ENCODE measurements at regions not wholly inside any gene's neighbourhood (a gene's known extent, or its start where the extent isn't known, plus 50 kb on each side); places are given as distances from the start of the nearest gene placed in this dataset.

GRCh38 chr1:232363008-232363407 lies 266.9 kb downstream of the SIPA1L2 start:
- no peaks in the 10 kb centered on the region for H4K20me1 ChIP-seq (ENCODE audit: insufficient read depth)
- no peak overlapping the region for H3K27ac ChIP-seq
- H3K4me1 ChIP-seq (ENCODE audit: low read depth, poor library complexity, severe bottlenecking): peaks cover 23% of the 10 kb centered on the region
- H2AFZ ChIP-seq (ENCODE audit: low read depth): no peak overlapping the region
- H3K9ac ChIP-seq: no peak overlapping the region
- no peaks in the 10 kb centered on the region for H3K79me2 ChIP-seq (ENCODE audit: insufficient read depth, low read depth)
- no peaks in the 10 kb centered on the region for H3K36me3 ChIP-seq (ENCODE audit: insufficient read depth)
- TF ChIP-seq, protein P1, sequence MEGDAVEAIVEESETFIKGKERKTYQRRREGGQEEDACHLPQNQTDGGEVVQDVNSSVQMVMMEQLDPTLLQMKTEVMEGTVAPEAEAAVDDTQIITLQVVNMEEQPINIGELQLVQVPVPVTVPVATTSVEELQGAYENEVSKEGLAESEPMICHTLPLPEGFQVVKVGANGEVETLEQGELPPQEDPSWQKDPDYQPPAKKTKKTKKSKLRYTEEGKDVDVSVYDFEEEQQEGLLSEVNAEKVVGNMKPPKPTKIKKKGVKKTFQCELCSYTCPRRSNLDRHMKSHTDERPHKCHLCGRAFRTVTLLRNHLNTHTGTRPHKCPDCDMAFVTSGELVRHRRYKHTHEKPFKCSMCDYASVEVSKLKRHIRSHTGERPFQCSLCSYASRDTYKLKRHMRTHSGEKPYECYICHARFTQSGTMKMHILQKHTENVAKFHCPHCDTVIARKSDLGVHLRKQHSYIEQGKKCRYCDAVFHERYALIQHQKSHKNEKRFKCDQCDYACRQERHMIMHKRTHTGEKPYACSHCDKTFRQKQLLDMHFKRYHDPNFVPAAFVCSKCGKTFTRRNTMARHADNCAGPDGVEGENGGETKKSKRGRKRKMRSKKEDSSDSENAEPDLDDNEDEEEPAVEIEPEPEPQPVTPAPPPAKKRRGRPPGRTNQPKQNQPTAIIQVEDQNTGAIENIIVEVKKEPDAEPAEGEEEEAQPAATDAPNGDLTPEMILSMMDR (conservative IDR thresholded peaks at IDR 0.05; ENCODE audit: low read depth, low read length): no peak
- H3K4me3 ChIP-seq (IDR thresholded peaks at IDR 0.05; ENCODE audit: insufficient read depth, low read depth, low read length): no peak overlapping the region
- H3K4me2 ChIP-seq: no peak overlapping the region
- no peaks in the 10 kb centered on the region for H3K27me3 ChIP-seq (ENCODE audit: insufficient read depth, low read depth)

DNA sequence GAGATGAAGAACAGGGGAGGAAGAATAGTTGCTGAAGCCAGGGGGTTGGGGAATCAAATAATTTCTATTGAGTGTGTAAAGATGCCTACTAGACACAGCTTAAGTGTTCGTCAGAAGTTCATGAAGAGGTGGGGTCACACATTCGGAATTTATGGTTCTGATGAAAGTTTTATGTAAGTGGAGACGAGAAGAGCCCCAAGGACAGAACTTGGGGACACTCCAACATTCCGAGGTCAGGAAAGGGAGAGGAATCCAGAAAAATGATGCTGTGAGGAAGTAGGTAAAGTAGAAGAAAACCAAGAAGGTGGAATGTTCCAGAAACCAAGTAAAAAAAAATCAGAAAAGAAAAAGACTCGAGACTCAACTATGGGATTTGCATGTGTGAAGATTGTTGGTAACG lies 272.5 kb downstream of the SIPA1L2 start:
- Histone ChIP-seq H3K79me2 (ENCODE audit: insufficient read depth, low read depth) (no peaks in the 10 kb centered on the region), H3K36me3 (ENCODE audit: insufficient read depth) (no peaks in the 10 kb centered on the region), H3K4me2 (no peak overlapping the region), H3K27ac (no peak overlapping the region), H3K4me3 (IDR thresholded peaks at IDR 0.05; ENCODE audit: insufficient read depth, low read depth, low read length) (no peak overlapping the region), H3K9ac (no peak overlapping the region), H3K4me1 (ENCODE audit: low read depth, poor library complexity, severe bottlenecking) (no peaks in the 10 kb centered on the region), H4K20me1 (ENCODE audit: insufficient read depth) (no peaks in the 10 kb centered on the region), H2AFZ (ENCODE audit: low read depth) (no peak overlapping the region), H3K27me3 (ENCODE audit: insufficient read depth, low read depth) (no peaks in the 10 kb centered on the region)
- TF ChIP-seq, protein P1 (conservative IDR thresholded peaks at IDR 0.05; ENCODE audit: low read depth, low read length): no peak

DNA sequence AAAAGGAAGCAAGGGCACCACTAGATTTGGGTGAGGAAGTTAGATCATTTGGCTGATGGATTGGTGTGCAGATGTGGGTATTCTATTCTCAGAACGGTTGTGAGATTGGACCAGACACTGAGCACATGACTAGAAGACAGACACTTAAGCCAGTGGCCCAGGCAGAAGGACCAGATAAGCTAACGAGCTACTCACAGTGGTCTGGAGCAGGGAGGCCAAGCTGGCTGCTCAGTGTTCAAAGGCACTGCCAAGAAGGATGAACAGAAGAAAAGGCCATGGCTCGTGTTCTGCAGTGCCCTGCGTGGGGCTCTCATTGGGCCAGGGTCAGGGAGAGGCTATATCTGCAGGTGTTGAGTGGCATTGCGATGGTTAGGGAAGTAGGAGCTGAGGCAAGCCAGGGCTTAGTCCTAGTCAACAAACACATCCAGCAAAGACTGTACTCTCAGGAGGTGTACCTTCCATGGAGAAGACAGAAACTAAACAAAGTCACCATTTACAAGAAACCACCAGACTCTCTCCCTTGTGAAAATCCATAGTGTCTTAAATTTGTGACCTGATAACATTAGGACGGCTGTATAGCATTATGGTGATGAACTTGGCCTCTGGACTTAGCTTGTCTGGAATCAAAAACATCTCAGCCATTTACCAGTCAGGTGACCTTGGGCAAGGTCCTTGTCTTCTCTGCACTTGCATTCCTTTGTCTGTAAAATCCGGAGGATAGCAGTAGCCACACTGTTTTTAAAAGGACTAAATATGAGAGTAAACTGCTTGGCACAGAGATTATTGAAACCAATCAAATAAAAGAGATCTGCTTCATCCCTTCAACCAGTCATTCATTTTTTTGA lies 274.5 kb downstream of the SIPA1L2 start:
- Histone ChIP-seq H3K27ac (no peak overlapping the region), H3K4me1 (ENCODE audit: low read depth, poor library complexity, severe bottlenecking) (no peaks in the 10 kb centered on the region), H4K20me1 (ENCODE audit: insufficient read depth) (no peaks in the 10 kb centered on the region), H3K4me3 (IDR thresholded peaks at IDR 0.05; ENCODE audit: insufficient read depth, low read depth, low read length) (no peak overlapping the region), H3K9ac (no peak overlapping the region), H2AFZ (ENCODE audit: low read depth) (no peak overlapping the region), H3K27me3 (ENCODE audit: insufficient read depth, low read depth) (no peaks in the 10 kb centered on the region), H3K36me3 (ENCODE audit: insufficient read depth) (no peaks in the 10 kb centered on the region), H3K79me2 (ENCODE audit: insufficient read depth, low read depth) (no peaks in the 10 kb centered on the region), H3K4me2 (no peak overlapping the region)
- TF ChIP-seq, protein P1 (conservative IDR thresholded peaks at IDR 0.05; ENCODE audit: low read depth, low read length): no peak

- Histone ChIP-seq H3K27ac (no peak overlapping the region), H3K4me1 (ENCODE audit: low read depth, poor library complexity, severe bottlenecking) (no peaks in the 10 kb centered on the region), H3K4me3 (IDR thresholded peaks at IDR 0.05; ENCODE audit: insufficient read depth, low read depth, low read length) (no peak overlapping the region), H4K20me1 (ENCODE audit: insufficient read depth) (no peaks in the 10 kb centered on the region), H3K36me3 (ENCODE audit: insufficient read depth) (no peaks in the 10 kb centered on the region), H2AFZ (ENCODE audit: low read depth) (no peak overlapping the region), H3K79me2 (ENCODE audit: insufficient read depth, low read depth) (no peaks in the 10 kb centered on the region), H3K27me3 (ENCODE audit: insufficient read depth, low read depth) (no peaks in the 10 kb centered on the region), H3K9ac (no peak overlapping the region), H3K4me2 (no peak overlapping the region)
- TF ChIP-seq, protein P1 (conservative IDR thresholded peaks at IDR 0.05; ENCODE audit: low read depth, low read length): no peak
Observed at GRCh38 chr1:232353001-232353400, 276.9 kb downstream of the SIPA1L2 start.
